Stromal cell of bone marrow (primary cell): ENCODE measurements at regions not wholly inside any gene's neighbourhood (a gene's known extent, or its start where the extent isn't known, plus 50 kb on each side); places are given as distances from the start of the nearest gene placed in this dataset.
A peak's percentile ranks its signal among the peaks of the same experiment; 100 is the strongest.

Source experiments
- DNase-seq: peaks from one replicate; pipeline ENCODE4 v3.0.0-alpha.2; 2012; ENCODE audit warnings: low read depth

- no peak for DNase-seq
Measured at GRCh38 chr3:153657046-153657445, 464.1 kb upstream of the ARHGEF26 start.

DNA sequence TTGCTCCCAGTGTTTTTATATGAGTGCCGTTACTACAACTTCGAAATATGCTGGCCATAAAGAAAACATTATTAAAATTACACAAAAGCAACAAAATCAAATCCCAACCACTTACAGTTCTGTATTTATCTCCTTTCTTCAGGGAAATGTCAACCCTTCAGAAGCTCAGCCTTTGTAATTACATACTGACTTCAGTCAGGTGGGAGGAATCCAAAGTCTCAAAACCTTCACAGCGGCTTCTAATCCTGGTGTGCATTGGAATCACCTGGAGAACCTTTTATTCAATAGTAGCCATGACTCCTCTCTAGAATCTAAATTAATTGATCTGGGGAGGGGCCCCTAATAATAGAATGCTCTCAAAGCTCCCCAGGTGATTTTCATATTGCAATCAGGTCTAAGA is 463.7 kb upstream of the ARHGEF26 start:
- no peak for DNase-seq

- DNase-seq: no peak
Measured at GRCh38 chr3:153658136-153658535, 463.1 kb upstream of the ARHGEF26 start.

GRCh38 chr3:153666991-153667740 is 454.0 kb upstream of the ARHGEF26 start:
- DNase-seq: peak; percentile 4

DNA sequence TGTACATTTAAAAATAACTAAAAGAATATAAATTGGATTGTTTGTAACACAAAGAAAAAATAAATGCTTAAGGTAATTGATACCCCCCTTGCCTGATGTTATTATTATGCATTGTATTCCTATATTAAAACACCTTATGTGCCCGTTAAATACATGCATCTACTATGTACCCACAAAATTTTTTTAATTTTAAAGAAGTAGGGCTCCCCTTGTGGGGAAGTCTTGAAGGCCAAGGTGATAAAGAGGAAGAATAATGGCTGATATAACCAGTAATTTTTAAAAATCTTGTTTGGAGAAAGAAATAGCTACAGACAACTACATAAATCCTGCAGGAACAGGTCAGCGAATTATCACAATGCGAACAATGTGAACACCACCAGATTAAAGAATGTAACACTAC is 451.7 kb upstream of the ARHGEF26 start:
- DNase-seq: no peak

DNA sequence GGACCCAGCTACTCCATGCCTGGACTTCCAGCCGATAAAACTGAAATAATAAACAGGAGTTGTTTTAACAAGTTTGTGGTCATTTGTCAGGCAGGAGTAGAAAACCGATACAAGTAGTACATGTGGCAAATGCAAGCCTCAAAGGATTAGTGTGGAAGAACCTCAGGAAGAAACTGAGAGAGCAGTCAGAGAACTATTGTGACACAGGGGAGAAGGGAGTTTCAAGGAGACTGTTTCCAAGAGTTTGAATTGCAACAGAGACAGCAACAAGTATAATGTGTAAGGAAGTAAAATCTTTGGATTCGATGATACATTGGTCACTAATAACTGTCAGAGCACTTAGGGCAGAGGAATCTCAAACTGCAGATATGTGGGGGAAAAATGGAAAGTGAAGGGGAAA is 450.6 kb upstream of the ARHGEF26 start:
- peak; percentile 3 for DNase-seq

- no peak for DNase-seq
Measured at GRCh38 chr3:153673853-153674252, 447.3 kb upstream of the ARHGEF26 start.

GRCh38 chr3:153679714-153680113 is 441.5 kb upstream of the ARHGEF26 start:
- no peak for DNase-seq

DNA sequence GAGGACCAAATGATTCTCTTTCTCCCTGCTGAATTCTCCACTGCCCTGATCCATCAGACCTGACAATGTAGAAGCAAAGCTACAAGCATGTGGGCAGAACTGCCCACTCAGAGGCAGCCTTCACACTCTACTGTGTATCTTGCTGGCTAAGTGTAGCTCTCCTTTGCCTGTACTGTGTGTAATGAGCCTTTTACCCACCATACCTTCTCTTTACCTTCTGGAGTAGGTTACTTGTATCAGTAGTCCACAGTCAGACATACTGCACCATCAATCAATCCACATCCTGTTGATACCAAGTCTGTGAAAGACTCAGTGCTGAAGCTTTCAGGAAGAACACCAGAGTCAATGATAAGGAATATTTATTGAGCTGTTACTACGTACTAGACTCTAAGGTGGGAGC is 440.7 kb upstream of the ARHGEF26 start:
- no peak for DNase-seq

DNA sequence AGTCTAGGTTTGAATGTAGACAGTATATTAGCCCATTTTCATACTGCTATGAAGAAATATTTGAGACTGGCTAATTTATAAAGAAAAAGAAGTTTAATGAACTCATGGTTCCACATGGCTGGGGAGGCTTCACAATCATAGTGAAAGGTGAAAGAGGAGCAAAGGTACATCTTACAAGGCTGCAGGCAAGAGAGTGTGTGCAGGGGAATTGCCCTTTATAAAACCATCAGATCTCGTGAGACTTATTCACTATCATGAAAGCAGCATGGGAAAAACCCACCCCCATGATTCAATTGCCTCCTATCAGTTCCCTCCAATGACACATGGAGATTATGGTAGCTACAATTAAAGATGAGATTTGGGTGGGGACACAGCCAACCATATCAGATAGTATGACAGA is 440.1 kb upstream of the ARHGEF26 start:
- DNase-seq: no peak

- no peak for DNase-seq
Measured at GRCh38 chr3:153688301-153689120, 432.7 kb upstream of the ARHGEF26 start.

DNA sequence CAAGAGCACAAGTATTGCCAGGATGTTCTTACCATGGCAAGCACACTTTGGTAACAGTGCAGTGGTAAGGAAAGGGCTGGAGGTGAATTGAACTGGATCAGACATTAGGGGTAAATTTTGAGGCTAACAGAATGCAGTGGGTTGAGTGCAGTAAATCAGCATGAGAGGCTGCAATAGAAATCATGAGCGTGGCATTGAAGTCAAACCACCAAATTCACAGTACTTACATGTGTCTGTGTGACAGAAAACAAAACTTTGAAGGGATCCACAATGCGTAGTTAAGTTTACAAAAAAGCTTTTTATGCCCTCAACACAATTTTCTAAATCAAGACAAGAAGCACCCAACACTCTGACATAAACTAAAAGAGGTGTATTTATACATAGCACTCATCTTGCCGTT is 428.0 kb upstream of the ARHGEF26 start:
- DNase-seq: no peak

GRCh38 chr3:153702106-153702505 is 419.1 kb upstream of the ARHGEF26 start:
- no peak for DNase-seq

GRCh38 chr3:153704115-153704514 is 417.1 kb upstream of the ARHGEF26 start:
- DNase-seq: no peak

GRCh38 chr3:153706706-153707105 is 414.5 kb upstream of the ARHGEF26 start:
- no peak for DNase-seq

- no peak for DNase-seq
Measured at GRCh38 chr3:153714016-153714415, 407.2 kb upstream of the ARHGEF26 start.

DNA sequence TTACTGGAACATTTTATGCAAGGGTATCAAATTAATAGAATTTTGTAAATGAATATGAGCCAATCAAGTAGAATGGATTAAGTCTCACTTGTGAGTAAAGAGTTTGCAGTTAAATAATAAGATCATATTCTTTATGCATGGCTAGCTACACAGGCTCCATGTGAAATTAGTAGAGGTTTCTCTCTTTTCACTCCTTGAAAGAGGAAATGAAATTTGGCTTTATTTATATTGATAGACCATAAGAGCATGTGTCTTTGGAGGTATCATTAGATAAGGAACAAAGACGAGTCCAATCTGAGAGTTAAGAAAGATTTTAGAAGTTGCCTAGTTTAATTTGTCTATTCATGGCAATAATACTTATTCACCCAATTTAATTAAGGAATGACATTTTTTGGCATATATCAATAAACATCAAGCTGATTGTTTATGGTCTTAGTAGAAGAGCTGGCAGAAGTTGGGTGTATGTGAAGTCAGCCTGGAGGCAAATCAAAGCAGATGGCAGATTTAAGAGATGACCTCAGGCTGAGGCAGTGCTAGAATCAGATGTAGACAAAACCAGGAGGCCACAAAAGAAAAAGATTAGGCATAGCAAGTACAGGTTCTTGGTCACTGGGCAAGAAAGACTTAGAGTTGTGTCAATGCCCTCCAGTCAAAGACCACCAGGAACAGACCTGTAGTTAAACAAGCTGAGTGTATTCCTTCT is 406.5 kb upstream of the ARHGEF26 start:
- no peak for DNase-seq

DNA sequence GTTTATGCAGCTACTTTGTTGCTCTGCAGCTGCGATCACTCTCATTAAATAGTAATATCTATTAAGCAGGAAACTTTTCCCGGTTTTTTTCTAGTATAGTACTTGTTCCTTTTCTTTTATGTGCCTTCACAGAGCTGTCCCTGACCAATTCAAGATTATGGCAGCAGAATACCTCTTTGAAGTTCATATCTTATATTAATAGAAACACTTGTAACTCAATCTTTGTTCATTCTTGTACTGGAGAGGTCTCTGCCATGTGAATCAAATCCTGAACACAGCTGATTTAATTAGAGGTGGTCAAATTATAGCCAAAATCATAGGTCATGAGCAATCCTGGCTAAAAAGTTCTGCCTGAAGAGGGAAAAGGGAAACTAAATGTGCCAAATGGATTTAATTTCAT is 399.0 kb upstream of the ARHGEF26 start:
- no peak for DNase-seq

DNA sequence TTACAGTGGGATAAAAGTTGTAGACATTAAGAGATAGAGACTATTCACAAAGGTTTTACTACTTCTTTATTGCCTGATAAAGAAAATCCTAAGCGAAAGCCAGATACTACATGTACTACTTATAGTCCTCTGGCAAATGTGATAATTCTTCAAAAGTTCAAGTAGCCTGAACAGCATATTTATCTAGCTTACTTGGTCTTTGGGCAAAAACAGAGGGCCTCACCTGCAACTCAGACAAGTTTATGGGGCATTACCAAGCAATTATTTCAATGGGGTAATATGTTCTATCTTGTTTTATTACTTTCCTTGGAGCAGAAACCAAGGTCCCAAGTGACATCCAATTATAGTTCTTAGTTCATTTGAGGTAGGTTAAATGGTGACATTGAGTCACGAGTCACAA is 390.1 kb upstream of the ARHGEF26 start:
- no peak for DNase-seq

- DNase-seq: peak; percentile 22
Measured at GRCh38 chr3:153734777-153735551, 386.2 kb upstream of the ARHGEF26 start.

DNA sequence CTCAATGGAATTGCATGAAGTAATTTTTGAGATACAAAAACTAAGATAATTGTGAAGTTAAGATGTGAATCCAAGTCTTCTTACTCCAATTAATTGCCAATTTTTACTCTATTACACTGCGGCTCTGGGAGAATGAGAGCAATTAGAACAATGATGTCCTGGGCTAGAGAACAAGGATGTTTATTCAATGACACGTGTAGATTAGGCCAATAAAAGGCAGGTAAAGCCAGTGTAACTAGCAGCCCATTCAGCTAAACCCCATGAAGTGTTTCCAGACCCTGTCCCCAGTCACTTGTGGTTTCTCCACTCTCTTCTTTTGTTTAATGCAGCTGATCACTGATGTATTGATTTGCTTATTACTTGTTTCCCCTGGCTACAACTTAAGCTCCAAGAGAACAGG is 381.1 kb upstream of the ARHGEF26 start:
- DNase-seq: no peak

DNA sequence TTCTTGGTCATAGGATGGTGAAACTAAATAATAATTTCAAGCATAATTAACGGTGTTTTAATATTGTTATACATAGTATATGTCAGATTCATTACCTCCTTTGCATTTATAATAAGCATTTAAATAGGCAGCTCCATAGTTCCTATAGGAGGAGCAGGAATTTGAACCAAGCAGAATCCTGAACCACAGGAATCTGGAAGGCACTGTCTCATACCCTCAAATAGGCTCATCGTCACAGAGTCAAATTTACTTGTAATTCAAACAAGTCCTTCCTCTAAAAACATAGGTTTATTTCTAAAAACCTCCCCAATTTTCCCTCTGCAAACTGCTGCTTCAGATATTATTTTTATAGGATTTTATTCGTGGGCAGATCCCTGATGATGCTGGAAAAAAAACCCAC is 376.3 kb upstream of the ARHGEF26 start:
- DNase-seq: no peak
